Limb (tissue), 2 donors: ENCODE measurements at regions not wholly inside any gene's neighbourhood (a gene's known extent, or its start where the extent isn't known, plus 50 kb on each side); places are given as distances from the start of the nearest gene placed in this dataset.
"Not testable (repeated sequence)": the region's sequence is repeated elsewhere in the genome, so short reads cannot be mapped to it uniquely, and the experiment has no call there.

Experiments used
- DNase-seq, 2 donors: peaks; one replicate each; pipeline ENCODE4 v3.0.0-alpha.2; 2016; ENCODE audit errors: extremely low spot score in 2 of 2

DNA sequence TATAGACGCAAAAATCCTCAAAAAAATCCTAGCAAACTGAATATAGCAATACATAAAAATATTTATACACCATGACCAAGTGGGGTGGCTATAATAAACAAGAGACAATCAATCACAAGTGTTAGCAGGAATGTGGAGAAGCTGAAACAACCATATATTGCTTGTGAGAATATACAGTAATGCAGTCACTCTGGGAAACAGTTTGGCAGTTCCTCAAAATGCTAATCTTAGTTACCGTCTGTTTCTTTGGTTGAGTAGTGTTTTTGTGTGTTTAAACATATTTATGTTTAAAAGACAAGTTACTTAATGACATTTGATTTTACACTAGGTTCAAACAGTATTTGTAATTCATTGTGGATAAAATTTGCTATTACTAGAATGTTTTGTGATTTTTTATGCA is 792.0 kb downstream of the LTN1 start:
- no peak for DNase-seq

DNA sequence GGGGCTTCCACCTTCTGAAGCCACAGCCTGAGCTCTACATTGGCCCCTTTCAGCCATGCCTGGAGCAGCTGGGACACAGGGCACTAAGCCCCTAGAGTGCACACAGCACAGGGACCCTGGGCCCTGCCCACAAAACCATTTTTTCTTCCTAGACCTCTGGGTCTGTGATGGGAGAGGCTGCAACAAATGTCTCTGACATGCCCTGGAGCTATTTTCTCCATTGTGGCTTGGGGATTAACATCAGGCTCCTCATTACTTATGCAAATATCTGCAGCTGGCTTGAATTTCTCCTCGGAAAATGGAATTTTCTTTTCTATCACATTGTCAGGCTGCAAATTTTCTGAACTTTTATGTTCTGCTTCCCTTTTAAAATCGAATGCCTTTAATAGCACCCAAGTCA is 795.7 kb downstream of the LTN1 start:
- DNase-seq: no peak

DNA sequence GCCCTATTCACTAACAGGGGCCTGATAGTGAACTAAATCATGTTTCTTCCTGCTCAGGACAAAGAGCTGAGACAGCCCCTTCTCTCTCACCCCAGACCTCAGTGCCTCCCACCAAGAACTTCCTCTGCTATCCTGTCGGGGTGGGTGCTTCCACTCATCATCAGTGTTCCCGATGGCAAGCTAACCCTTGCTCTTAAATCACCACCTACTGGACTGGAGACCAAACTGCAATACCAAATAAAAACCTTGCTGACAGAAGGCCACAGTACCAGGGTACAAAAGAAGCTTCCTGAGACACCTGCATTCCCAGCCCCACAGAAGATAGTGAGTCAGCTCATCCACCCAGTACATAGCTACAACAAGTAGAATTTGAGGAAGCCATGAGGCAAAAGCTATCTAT is 799.5 kb downstream of the LTN1 start:
- DNase-seq: no peak

DNA sequence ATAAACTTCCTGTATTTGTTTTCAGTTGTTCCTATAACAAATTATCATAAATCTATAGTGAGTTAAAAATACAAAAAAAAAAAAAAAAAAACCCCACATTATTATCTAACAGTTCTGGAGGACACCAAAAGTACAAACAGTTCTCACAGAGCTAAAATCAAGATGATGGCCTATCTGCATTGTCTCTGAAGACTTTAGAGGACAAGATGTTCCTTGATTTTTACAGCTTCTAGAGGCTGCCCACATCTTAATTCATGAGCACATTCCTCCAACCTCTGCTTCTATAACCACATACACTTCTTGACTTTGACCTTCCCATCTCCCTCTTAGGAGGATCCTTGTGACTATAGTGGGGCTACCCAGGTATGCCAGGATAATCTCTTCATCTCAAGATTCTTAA is 806.1 kb downstream of the LTN1 start:
- DNase-seq: no peak

DNA sequence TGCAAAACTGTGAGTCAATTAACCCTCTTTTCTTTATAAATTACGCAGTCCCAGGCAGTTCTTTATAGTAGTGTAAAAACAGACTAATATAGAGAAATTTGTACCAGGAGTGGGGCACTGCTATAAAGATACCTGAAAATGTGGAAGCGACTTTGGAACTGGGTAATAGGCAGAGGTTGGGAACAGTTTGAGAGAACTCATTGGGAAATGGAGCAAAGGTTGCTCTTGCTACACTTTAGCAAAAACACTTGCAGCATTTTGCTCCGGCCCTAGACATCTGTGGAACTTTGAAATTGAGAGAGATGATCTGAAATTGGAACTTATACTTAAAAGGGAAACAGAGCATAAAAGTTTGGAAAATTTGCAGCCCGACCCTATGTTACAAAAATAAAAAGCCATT is 810.9 kb downstream of the LTN1 start:
- no peak for DNase-seq

DNA sequence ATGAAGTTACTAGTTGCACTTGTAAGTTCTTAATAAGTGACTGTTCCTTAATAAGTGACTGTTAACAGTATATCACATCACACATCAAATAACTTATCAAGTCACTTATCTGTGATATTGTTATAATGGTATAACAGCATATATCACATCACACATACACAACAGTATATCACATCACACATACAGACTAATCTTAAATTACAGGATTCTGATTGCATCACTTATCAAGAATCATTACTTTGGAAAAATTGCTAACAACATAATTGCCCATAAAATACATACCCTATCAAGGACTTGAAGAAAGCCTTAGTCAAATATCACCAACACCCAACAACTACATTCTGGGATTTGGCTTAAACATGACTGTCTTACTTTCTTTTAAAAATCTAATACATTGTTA is 813.5 kb downstream of the LTN1 start:
- DNase-seq: no peak

DNA sequence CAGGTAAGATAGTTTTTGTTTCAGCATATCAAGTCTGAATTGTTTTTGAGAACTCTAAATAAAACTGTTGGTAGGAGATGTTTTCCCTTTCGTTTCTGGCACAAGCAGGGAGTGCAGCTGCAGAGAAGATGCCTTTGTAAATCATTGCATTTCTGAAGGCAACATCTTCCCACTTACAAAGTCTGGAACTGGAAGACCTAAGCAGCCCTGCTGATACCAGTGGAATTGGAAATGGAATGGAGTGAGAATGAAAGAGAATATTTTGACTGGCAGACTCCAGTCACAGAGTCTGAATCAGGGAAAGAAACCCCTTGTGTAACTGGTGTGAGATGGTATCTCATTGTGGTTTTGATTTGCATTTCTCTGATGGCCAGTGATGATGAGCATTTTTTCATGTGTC is 815.6 kb downstream of the LTN1 start:
- DNase-seq: no peak

DNA sequence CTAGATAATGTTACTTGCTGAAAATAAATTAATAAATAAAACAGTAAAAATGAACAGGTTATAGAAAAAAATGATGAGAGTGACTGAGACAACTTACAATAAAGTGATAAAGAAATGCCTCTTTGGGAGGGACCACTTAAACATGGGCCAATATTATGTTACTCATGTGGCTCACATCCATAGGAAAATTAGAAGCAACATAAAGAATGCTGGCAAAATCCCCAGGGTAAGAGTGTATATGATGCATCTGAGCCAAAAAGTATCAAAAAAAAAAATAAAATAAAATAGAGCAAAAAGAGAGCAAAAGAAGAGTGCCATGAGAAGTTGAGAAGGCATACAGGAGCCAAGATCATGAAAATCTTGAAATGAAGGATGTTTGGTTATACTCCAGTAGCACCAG is 818.0 kb downstream of the LTN1 start:
- no peak for DNase-seq

DNA sequence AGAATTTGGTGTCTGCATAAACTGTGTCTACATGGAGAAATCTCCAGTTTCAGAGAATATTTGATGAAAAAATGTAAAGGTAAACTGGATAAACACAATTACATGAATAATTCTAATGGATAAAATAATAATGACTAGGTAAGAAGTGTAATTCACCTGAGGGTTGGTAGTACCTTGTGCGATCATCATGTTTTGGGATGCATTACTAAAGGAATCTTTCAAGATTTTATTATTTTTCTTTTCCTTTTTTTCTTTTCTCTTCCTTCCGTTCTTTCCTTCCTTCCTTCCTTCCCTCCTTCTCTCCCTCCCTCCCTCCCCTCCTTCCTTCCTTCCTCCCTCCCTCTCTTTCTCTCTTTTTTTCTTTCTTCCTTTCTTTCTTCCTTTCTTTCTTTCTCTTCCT is 818.7 kb downstream of the LTN1 start:
- DNase-seq: no peak

DNA sequence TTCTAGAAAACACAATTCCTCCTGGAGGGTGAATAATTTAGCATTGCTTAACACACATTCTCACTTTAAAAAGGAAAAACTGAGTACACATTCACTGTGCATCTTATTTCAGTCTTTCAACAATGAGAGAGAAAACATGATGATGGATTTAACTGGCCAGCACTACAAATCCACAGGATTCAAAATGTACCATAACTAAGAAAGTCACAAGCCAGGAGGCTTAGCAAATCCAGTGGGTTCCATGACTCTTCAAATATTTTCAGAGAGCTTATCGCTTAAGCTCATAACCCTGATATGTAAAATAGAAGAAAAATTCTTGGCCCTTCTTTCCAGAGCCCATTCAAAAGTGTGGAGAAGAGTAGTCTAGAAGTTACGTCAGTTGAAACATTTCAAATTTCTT is 820.3 kb downstream of the LTN1 start:
- DNase-seq: no peak

DNA sequence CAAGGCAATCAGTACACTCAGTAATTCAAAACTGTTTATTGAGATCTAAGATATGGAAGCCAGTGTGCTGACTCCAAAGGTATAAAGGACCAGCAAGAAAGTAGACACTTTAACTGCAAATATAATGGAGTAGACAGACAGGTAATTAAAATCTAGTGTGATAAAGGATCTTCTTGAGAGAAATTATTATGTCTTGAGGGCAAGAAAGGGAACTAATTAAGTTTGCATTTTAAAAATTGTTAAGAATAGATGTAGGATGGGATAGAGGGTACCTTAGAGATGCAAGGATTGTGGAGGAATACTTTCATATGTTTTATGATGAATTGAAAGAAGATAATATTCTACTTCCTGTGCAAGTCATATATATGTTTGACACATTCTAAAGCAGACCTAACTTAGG is 825.3 kb downstream of the LTN1 start:
- no peak for DNase-seq

DNA sequence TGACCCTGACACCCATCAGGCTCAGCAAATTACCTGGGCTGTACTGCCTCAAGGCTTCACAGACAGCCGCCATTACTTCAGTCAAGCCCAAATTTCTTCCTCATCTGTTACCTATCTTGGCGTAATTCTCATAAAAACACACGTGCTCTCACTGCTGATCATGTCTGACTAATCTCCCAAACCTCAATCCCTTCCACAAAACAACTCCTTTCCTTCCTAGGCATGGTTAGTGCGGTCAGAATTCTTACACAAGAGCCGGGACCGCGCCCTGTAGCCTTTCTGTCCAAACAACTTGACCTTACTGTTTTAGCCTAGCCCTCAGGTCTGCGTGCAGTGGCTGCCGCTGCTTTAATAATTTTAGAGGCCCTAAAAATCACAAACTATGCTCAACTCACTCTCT is 828.2 kb downstream of the LTN1 start:
- DNase-seq: not testable (repeated sequence)

DNA sequence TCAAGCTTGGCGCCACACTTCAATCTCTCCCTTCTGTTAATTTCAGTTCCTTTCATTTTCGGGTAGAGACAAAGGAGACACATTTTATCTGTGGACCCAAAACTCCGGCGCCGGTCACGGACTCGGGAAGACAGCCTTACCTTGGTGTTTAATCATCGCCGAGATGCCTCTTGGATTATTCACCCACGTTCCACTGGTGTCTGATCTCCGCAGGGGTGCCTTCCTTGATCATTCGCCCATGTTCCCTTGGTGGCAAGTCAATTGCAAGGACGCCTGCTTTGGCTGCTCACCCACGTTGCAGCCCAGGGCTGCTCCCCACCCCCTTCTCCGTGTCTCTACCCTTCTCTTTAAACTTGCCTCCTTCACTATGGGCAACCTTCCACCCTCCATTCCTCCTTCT is 830.6 kb downstream of the LTN1 start:
- not testable (repeated sequence) for DNase-seq

DNA sequence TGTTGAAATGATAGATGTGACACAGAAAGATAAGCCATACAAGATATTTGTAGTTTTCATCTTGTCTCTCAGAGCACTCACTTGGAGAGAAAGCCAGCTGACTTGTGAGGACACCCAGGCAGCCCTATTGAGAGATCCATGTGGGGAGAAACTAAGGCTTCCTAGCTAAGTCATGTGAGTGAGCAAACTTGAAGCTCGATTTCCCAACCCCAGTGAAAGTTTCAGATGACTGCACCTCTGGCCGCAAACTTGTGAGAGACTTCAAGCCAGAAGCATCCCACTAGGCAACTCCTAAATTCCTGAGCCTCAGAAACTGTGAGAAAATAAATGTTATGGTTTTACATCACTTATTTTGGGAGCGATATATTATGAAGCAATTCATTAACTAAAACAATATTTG is 832.3 kb downstream of the LTN1 start:
- DNase-seq: no peak

DNA sequence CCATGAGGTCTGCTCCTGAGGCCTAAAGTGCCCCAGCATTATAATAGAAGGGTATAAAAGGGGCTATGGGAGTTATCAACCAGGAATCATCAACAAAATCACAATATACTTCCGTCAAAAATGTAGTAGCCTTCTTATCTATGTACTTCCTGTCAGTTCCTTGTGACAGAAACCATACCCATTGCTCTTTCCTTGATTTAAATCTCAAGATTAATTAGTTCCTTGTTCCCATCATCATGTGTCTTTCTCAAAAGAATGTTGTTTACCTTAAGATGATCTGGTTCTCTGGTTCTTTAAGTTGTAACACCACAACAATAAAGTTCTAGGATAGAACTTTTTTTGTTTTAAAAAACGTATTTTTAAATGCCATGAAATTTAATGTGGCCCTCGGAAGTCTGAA is 833.3 kb downstream of the LTN1 start:
- no peak for DNase-seq

DNA sequence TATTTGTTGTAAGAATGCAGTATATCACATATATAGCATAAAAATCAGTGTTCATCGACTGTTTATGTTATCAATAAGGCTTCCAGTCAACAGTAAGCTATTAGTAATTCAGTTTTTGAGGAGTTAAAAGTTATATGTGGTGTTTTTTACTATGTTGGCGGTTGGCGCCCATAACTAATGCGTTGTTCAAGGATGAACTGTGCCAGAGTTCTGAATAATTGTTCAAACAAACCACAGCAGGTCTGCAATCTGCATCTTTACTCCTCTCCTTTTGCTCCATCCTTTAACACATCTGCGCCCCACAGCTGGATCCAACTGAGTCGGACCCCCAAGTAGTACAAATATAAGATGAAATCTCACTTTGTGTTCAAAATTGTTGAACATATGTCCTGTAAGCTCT is 836.1 kb downstream of the LTN1 start:
- DNase-seq: no peak

DNA sequence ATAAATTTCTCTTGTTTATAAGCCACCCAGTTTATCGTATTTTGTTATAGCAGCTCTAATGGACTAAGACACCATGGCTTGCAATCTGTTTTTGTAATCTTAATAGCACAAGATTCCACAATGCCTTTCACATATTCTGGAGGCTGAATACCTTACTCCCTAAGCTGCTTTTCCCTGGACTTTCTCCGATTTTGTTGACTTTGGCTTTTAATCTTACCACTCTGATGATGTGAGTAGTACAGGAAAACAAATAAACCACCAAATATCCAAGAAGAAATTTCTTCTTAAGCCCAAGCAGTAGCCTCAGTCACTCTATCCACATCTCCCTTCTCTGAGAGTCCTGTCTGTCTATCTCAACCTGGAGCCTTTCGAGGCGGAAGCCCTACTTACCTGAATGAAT is 838.6 kb downstream of the LTN1 start:
- DNase-seq: no peak

DNA sequence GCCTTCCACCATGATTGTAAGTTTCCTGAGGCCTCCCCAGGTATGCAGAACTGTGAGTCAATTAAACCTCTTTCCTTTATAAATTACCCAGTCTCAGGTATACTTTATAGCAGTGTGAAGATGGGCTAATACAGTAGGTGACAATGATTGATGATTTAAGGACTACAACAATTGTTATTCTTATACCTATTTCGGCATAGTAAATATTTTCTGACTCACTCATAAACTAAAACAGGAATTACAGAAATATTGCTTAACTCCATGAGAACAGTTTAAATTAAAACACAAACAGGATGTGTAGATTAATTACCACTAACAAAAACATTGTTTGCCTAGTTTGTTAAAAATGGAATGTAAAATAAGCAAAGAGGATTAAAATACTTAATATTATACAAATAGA is 839.9 kb downstream of the LTN1 start:
- no peak for DNase-seq

DNA sequence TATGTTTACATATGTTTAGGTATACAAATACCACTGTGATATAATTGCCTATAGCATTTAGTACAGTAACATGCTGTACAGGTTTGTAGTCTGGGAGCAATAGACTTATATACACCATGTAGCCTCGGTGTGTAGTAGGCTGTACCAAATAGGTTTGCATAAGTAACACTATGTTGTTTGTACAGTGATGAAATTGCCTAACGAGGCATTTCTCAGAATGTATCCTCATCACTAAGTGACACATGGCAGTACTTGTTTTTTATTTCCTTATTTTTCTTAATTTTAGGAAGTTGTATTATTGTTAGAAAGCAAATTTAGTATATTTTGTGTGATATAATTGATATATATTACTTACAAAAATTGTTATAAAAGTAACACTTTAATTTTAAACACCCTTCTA is 840.9 kb downstream of the LTN1 start:
- DNase-seq: no peak

DNA sequence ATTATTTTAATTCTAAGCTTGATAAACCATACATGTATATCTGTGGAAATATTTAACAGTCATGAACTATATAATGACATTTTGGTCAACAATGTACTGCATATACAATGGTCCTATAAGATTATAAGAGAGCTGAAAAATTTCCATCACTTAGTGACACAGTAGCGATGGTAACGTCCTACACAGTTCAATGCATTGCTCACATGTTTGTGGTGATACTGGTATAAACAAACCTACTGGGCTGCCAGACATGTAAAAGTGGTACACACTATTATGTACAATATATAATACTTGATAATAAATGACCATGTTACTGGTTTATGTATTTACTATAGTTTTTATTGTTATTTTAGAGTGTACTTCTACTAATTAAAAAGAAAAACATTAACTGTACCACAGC is 841.9 kb downstream of the LTN1 start:
- DNase-seq: no peak

DNA sequence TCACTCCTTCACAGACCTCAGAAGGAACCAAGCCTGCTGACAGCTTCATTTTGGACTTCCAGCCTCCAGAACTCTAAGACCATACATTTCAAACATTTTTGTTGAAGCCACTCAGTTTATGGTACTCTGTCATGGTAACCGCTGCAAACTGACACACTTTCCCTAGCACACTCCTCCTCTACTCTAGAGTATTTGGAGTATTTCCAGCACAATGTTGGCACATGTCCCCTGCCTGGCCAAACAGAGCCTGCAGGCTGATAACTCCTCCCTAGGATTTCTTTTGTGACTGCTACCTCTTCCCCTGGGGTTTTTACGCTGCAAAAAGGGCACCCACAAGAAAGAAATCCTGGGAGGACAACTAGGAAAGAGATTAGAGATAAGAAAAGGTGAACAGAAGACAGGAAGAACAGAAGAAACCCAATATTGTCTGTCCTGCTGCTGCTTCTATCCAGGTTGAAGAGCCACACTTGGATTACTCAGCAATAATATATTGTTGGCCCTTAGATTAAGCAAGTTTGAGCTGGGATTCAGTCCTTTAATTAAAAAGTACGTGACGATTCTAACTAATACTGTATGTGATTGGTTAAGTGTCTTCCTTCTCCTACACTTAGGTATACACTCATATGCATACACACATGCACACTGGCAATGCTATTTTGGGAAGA is 844.1 kb downstream of the LTN1 start:
- no peak for DNase-seq

DNA sequence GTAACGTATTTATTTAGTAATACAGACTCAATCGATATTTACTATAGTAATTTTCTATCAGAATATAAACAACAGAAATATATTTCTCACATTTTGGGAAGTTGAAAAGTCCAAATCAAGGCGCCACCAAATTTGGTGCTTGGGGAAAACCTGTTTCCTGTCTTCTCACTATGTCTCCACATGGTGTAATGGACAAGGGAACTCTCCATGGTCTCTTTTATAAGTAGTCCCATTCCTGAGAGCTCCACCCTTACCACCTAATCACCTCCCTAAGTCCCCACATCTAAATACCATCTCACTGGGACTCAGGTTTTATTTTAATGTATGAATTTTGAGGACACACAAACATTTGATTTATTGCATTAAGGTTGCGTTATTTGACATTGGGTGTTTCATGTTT is 848.0 kb downstream of the LTN1 start:
- DNase-seq: no peak

DNA sequence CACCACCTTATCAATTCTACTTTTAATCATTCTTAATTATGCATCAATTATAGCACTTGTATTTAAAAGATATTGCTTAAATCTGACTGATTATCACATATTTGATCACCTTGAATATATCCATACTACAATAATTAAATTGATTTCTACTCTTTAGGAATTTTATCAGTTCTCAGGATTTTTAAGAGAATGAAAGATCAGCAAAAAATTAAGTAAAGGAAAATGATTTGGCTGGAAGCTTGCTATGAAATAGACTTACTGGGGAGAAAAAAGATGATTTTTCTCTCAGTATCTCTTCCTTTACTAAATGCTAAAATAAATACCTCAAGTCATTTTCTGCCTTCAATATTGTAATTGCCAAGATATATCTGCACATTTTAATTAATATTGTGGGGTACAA is 848.6 kb downstream of the LTN1 start:
- no peak for DNase-seq

DNA sequence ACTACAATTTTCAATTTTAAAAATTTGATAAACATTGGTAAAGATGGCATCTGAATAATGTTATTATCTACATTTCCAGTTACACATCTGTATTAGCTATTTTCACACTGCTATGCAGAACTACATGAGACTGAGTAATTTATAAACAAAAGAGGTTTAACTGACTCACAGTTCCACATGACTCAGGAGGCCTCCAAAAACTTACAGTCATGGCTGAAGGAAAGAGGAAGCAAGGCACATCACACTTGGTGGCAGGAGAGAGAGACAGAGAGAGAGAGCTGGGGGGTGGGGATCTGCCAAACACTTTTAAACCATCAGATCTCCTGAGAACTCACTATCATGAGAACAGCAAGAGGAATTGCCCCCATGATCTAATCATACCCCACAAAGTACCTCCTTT is 850.0 kb downstream of the LTN1 start:
- DNase-seq: no peak
